AG09309 (cell line): ENCODE measurements at regions not wholly inside any gene's neighbourhood (a gene's known extent, or its start where the extent isn't known, plus 50 kb on each side); places are given as distances from the start of the nearest gene placed in this dataset.

ENCODE experiments used
- DNase-seq: peaks from one replicate; pipeline ENCODE4 v3.0.0-alpha.2; 2010; ENCODE audit warnings: low read depth
- H3K4me3 ChIP-seq: 2 replicates; pipeline ENCODE4 v1.5.1; 2011; ENCODE audit warnings: mild to moderate bottlenecking, low read depth, low read length, moderate library complexity; ENCODE audit not compliant: control insufficient read depth
- TF ChIP-seq, protein P1 (sequence below): IDR thresholded peaks from 2 replicates; pipeline ENCODE4 v1.5.1; 2011; ENCODE audit warnings: mild to moderate bottlenecking, low read depth, low read length, inconsistent platforms; ENCODE audit not compliant: insufficient read depth, control insufficient read depth; ENCODE audit errors: missing control alignments

DNA sequence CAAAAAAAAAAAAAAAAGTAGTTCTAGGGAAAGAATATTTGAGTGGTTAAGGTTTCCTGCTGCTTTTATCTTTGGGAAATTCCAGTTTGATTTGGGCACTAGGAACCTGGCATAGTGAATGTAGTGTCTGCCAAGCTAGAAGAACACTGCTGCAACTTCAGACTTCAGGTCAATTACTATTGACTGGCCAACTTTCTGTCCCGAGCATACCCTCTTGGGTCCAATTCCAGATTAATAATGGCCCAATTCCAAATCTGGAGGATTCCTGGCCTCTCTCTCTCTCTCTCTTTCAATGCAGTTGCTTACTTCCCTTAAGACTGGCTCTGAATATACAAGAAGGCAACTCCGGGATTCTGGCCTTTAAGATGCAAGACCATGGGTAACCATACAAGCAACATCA, 74.9 kb downstream of the ANKEF1 start:
- TF ChIP-seq, protein P1, sequence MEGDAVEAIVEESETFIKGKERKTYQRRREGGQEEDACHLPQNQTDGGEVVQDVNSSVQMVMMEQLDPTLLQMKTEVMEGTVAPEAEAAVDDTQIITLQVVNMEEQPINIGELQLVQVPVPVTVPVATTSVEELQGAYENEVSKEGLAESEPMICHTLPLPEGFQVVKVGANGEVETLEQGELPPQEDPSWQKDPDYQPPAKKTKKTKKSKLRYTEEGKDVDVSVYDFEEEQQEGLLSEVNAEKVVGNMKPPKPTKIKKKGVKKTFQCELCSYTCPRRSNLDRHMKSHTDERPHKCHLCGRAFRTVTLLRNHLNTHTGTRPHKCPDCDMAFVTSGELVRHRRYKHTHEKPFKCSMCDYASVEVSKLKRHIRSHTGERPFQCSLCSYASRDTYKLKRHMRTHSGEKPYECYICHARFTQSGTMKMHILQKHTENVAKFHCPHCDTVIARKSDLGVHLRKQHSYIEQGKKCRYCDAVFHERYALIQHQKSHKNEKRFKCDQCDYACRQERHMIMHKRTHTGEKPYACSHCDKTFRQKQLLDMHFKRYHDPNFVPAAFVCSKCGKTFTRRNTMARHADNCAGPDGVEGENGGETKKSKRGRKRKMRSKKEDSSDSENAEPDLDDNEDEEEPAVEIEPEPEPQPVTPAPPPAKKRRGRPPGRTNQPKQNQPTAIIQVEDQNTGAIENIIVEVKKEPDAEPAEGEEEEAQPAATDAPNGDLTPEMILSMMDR = no peak

DNA sequence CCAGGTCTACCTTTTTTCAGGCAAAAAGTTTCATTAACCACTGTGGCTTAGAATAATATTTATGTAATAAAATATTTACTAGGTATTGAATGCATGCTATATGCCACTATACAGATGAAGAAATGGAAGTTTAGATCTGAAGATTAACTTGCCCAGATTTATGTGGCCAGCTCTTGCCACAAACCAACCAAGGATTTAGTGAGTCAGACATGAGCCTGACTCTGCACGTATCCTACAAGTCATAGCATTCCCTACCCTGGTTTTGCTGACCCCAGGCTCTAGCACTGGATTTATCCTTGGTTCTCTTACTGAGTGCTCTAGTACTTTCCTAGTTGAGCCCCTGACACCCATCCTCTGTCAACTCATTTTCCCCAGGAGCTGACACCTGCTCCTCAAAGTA, 75.4 kb downstream of the ANKEF1 start:
- TF ChIP-seq, protein P1 = no peak
- no peak overlapping the region for H3K4me3 ChIP-seq
- DNase-seq = no peak

More for the DNA sequence above, 74.9 kb downstream of the ANKEF1 start:
- no peak overlapping the region for H3K4me3 ChIP-seq
- no peak for DNase-seq

DNA sequence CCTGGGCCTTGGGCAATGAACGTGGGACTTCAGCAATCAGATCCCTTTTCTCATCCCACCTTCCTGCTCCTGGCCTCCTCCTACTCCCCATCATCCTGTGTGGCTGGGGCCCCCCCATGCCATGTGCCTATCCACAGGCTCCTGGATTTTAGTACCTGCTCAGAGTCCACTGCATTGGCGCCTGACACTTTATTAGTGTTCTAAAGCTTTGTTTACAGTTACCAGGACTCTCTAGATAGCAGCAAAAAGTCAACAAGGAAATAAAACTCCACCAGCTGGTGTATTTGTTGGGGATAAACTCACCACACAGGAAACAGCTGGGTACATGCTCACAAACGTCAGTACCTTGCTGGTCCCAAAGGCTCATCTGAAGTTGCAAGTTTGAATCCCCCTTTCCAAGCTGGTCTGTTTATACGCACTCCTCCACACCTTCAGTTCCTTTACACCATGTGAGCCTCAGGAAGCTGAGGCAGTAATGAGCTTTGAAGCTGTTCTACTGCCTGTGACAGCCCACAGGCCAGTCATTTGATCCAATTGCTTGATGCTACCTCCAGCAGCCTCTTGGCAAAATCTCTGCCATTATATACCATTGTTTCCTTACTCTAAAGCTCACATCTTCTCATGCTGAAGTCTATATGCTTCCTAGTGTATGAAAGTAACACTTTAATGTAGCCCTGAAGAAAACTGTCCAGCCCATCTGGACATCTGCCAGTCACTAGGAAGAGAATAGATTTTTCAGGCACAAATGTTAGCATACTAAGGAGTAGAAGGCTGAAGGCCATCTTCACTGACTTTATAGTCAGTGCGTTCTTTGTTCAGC, 76.6 kb downstream of the ANKEF1 start:
- no peak overlapping the region for H3K4me3 ChIP-seq
- TF ChIP-seq, protein P1 = no peak
- DNase-seq = no peak

DNA sequence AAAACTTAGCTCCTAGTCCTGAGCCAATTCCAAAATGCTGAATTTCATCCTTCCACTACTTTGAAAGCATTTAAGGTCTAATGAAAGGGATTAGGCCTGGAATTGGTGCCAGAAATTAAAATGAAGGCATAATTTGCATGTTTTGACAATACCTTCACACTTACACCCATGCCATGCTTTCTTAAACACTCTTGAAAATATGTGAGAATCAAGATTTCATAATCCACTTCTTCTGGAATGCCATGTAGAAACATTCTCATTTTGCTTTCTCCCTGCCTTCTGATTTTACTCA, 77.1 kb downstream of the ANKEF1 start:
- TF ChIP-seq, protein P1 = no peak
- no peak for DNase-seq
- H3K4me3 ChIP-seq = no peak overlapping the region

DNA sequence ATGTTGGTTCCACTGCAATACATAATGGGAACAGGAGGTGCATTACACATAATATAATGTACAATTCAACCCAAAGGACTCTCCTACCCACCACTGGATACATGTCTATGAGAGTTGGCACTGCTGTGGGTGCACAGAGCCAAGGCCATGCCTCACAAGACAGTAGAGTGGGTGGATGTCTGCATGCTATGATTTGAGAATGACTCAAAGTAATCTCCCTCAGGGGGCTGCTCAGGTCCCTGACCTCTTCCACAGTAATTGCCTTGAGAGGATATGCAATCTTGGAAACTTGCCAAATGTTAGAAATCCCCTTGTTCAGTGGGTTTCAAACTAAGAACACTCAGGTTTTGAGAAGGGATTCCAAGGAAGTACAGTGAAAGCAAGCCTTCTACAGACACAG, 79.0 kb downstream of the ANKEF1 start:
- no peak for DNase-seq

DNA sequence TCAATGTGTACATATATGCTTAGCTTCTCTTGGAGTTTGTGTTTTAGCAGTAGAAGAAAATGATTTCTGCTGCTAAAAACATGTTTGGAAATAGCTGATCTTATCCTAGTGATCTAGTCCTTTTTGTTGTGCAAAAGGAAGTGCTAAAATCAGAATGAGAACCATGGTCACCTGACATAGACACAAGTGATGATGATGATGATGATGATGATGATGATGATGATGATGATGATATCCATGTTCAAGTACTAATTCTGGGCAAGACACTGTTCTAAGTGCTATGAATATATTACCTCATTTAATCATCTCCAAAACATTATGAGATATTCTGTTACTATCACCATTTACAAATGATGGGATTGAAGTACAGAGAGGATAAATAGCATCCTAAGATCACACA, 79.8 kb downstream of the ANKEF1 start:
- no peak for DNase-seq
- TF ChIP-seq, protein P1 = no peak
- H3K4me3 ChIP-seq = no peak overlapping the region

More for the DNA sequence above, 79.0 kb downstream of the ANKEF1 start:
- no peak overlapping the region for H3K4me3 ChIP-seq
- TF ChIP-seq, protein P1 = no peak
